Loucy (cell line): ENCODE measurements at regions not wholly inside any gene's neighbourhood (a gene's known extent, or its start where the extent isn't known, plus 50 kb on each side); places are given as distances from the start of the nearest gene placed in this dataset.

Source experiments
- EZH2phosphoT487 ChIP-seq: fragments of 200-600 bp; IDR thresholded peaks from 2 replicates; pipeline ENCODE4 v1.6.1; 2018; ENCODE audit warnings: antibody characterized with exemption, mild to moderate bottlenecking, moderate library complexity, borderline replicate concordance
- TF ChIP-seq, protein P1 (sequence below): fragments of 200-600 bp; sonication (generic); conservative IDR thresholded peaks from 2 replicates; pipeline ENCODE4 v1.5.1; 2014; ENCODE audit warnings: mild to moderate bottlenecking, antibody characterized with exemption, low read length

DNA sequence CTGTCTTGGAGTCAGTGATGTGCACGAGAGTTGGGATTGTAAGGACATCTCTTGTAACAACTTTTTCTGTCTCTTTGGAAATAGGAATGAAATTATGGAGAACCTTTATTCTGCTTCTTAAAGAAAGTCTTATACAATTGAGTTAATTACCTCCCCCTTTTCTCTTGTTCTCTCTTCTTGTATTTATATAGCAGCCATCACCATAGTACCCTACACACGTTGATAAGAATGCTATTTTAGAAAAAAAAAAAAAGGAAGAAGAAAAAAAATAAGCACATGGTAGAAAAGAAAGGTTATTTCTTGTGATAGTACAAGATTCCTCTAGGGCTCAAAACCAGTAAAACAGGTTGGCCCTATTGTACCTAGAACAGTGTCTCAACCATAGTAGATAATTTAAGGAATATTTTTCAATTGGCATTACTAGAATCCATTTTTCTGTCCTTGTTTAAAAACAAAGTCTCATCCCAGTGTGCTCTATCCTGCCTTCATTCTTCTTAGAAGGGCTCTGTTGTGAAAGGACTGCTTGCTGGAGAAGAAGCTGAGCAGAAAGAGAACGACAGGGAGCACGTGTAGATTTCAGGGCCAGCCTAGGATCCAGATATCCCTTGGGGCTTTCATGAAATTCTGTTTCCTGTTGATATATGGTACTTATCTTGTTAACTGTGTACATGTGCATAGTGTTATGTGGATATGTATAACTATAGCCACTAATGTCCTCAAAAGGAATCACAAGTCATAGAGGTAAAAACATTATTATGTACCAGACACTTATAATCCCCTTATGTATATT is 392.3 kb upstream of the MEF2C start:
- TF ChIP-seq, protein P1, sequence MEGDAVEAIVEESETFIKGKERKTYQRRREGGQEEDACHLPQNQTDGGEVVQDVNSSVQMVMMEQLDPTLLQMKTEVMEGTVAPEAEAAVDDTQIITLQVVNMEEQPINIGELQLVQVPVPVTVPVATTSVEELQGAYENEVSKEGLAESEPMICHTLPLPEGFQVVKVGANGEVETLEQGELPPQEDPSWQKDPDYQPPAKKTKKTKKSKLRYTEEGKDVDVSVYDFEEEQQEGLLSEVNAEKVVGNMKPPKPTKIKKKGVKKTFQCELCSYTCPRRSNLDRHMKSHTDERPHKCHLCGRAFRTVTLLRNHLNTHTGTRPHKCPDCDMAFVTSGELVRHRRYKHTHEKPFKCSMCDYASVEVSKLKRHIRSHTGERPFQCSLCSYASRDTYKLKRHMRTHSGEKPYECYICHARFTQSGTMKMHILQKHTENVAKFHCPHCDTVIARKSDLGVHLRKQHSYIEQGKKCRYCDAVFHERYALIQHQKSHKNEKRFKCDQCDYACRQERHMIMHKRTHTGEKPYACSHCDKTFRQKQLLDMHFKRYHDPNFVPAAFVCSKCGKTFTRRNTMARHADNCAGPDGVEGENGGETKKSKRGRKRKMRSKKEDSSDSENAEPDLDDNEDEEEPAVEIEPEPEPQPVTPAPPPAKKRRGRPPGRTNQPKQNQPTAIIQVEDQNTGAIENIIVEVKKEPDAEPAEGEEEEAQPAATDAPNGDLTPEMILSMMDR: no peak
- no peak for TF ChIP-seq EZH2phosphoT487
